T-cell (primary cell): ENCODE measurements at regions not wholly inside any gene's neighbourhood (a gene's known extent, or its start where the extent isn't known, plus 50 kb on each side); places are given as distances from the start of the nearest gene placed in this dataset.
"Not testable (repeated sequence)": the region's sequence is repeated elsewhere in the genome, so short reads cannot be mapped to it uniquely, and the experiment has no call there.

Source experiments
- ATAC-seq, 4 experiments: fragments of 200-7000 bp in 3 of 4; fragments of 150-1000 bp in 1 of 4; cut with Tn5 transposase; replicated peaks in 1 of 4; 1 replicate in 3 of 4; 2 replicates in 1 of 4; pipeline ENCODE4 v1.10.0; 2021; ENCODE audit warnings: moderate library complexity in 3 of 4, mild to moderate bottlenecking in 2 of 4, moderate number of reproducible peaks in 1 of 4
- CTCF ChIA-PET, 2 donors: fragments of 300-600 bp; sonication (Branson Sonifier 250); formaldehyde crosslinking; loops; one replicate each; lab custom pipeline; 2022; ENCODE audit warnings: antibody characterized with exemption in 2 of 2; lab: Charles Lee
- POLR2A ChIA-PET, 2 donors: fragments of 300-600 bp; sonication (Branson Sonifier 250); formaldehyde crosslinking; loops; one replicate each; lab custom pipeline; 2022; ENCODE audit warnings: antibody characterized with exemption in 2 of 2; lab: Charles Lee
- DNase-seq, 35 experiments: peaks; one replicate each; pipeline versions ENCODE4 v3.0.0 to v3.0.0-alpha.2; 2013 to 2023
- H3K27ac ChIP-seq: one replicate; pipeline ENCODE4 v1.5.1; 2013; ENCODE audit warnings: low read length
- H3K27me3 ChIP-seq, 2 experiments: replicated peaks in 1 of 2; 1 replicate in 1 of 2; 2 replicates in 1 of 2; pipeline versions ENCODE4 v1.6.1 to v1.7.0; 2013; ENCODE audit warnings: low read length in 1 of 2, mixed read lengths in 1 of 2; ENCODE audit not compliant: control insufficient read depth in 2 of 2, insufficient read depth in 2 of 2; ENCODE audit errors: extremely low read depth in 1 of 2
- H3K36me3 ChIP-seq, 2 donors: 1 replicate in 1 of 2; 2 replicates in 1 of 2; pipeline versions ENCODE4 v1.6.1 to v1.7.0; 2013; ENCODE audit warnings: low read length in 1 of 2; ENCODE audit not compliant: control insufficient read depth in 2 of 2, insufficient read depth in 1 of 2; ENCODE audit errors: extremely low read depth in 1 of 2
- H3K4me1 ChIP-seq, 2 experiments: 1 replicate in 1 of 2; 2 replicates in 1 of 2; pipeline versions ENCODE4 v1.6.1 to v1.7.0; 2013; ENCODE audit warnings: low read length in 2 of 2, mixed read lengths in 1 of 2; ENCODE audit not compliant: insufficient read depth in 2 of 2, control insufficient read depth in 1 of 2; ENCODE audit errors: extremely low read depth in 1 of 2
- H3K4me3 ChIP-seq, 2 donors: 1 replicate in 1 of 2; 2 replicates in 1 of 2; pipeline versions ENCODE4 v1.5.1 to v1.7.0; 2013; ENCODE audit warnings: mild to moderate bottlenecking in 2 of 2, low read length in 1 of 2, moderate library complexity in 1 of 2; ENCODE audit not compliant: control insufficient read depth in 1 of 2; ENCODE audit errors: extremely low read depth in 1 of 2
- H3K9me3 ChIP-seq: 2 replicates; pipeline ENCODE4 v1.7.0; 2013
- H3K27ac Mint-ChIP-seq, 2 donors: one replicate each; pipeline ENCODE4 v1.8.0; 2020 to 2021; ENCODE audit warnings: mild to moderate bottlenecking in 2 of 2, mixed read lengths in 2 of 2
- H3K27me3 Mint-ChIP-seq, 2 donors: one replicate each; pipeline ENCODE4 v1.8.0; 2021 to 2022; ENCODE audit warnings: mixed read lengths in 2 of 2
- H3K36me3 Mint-ChIP-seq: one replicate; pipeline ENCODE4 v1.8.0; 2021; ENCODE audit warnings: mixed read lengths
- H3K4me1 Mint-ChIP-seq, 3 donors: one replicate each; pipeline ENCODE4 v1.8.0; 2020 to 2022; ENCODE audit warnings: mixed read lengths in 3 of 3, mild to moderate bottlenecking in 1 of 3
- H3K4me3 Mint-ChIP-seq, 3 donors: one replicate each; pipeline ENCODE4 v1.8.0; 2020 to 2022; ENCODE audit warnings: mild to moderate bottlenecking in 3 of 3, mixed read lengths in 3 of 3, moderate library complexity in 3 of 3
- H3K9me3 Mint-ChIP-seq, 3 donors: one replicate each; pipeline ENCODE4 v1.8.0; 2020 to 2022; ENCODE audit warnings: mixed read lengths in 3 of 3
- WGBS: methylation state at CpG from one replicate; pipeline ENCODE4 v1.1.5; 2013; ENCODE audit warnings: missing lambda C conversion rate; ENCODE audit not compliant: insufficient coverage; 5-methylcytosine and 5-hydroxymethylcytosine counted together

GRCh38 chr7:136104269-136104603 is 127.1 kb upstream of the MTPN start:
- Mint-ChIP-seq H3K4me3 (no peak overlapping the region), H3K27me3 (no peaks in the 10 kb centered on the region), H3K9me3 (peaks cover 11 to 20% (median 15%) of the 10 kb centered on the region in 3 donors), H3K36me3 (peaks cover 23% of the 10 kb centered on the region), H3K4me1 (no peaks in the 10 kb centered on the region), H3K27ac (no peak overlapping the region)
- ChIA-PET POLR2A (no interaction called here), CTCF (no interaction called here)
- Histone ChIP-seq H3K27me3 (no peaks in the 10 kb centered on the region), H3K9me3 (no peaks in the 10 kb centered on the region), H3K4me1 (no peaks in the 10 kb centered on the region), H3K27ac (no peak overlapping the region), H3K36me3 (no peaks in the 10 kb centered on the region), H3K4me3 (no peak overlapping the region)
- no peak for DNase-seq
- ATAC-seq, result no peak
- WGBS, result 72% methylated on average over 2 of the region's 2 CpGs

GRCh38 chr7:136103545-136104268 is 126.5 kb upstream of the MTPN start:
- peaks cover 23% of the 10 kb centered on the region for H3K36me3 Mint-ChIP-seq
- H3K4me3 Mint-ChIP-seq, result no peak overlapping the region
- no peaks in the 10 kb centered on the region for H3K4me1 Mint-ChIP-seq
- H3K27me3 ChIP-seq, result no peaks in the 10 kb centered on the region
- no peaks in the 10 kb centered on the region for H3K36me3 ChIP-seq
- no peak overlapping the region for H3K27ac ChIP-seq
- no peak overlapping the region for H3K27ac Mint-ChIP-seq
- no peak for ATAC-seq
- no peaks in the 10 kb centered on the region for H3K27me3 Mint-ChIP-seq
- no peaks in the 10 kb centered on the region for H3K9me3 ChIP-seq
- no peak for DNase-seq
- WGBS, result no CpG with 5 or more reads among the region's 2 CpGs
- no peaks in the 10 kb centered on the region for H3K4me1 ChIP-seq
- no peak overlapping the region for H3K4me3 ChIP-seq
- peaks cover 11 to 20% (median 15%) of the 10 kb centered on the region in 3 donors for H3K9me3 Mint-ChIP-seq
- POLR2A ChIA-PET, result no interaction called here
- CTCF ChIA-PET, result no interaction called here

- H3K27ac Mint-ChIP-seq, result no peak overlapping the region
- H3K4me3 ChIP-seq, result no peak overlapping the region
- ATAC-seq, result no peak
- ChIA-PET CTCF (no interaction called here), POLR2A (no interaction called here)
- no peaks in the 10 kb centered on the region for H3K9me3 ChIP-seq
- no peak overlapping the region for H3K27ac ChIP-seq
- H3K4me1 ChIP-seq, result no peaks in the 10 kb centered on the region
- H3K4me1 Mint-ChIP-seq, result no peaks in the 10 kb centered on the region
- no peaks in the 10 kb centered on the region for H3K36me3 ChIP-seq
- peaks cover 19% of the 10 kb centered on the region for H3K36me3 Mint-ChIP-seq
- no peak overlapping the region for H3K4me3 Mint-ChIP-seq
- no peak for DNase-seq
- H3K27me3 Mint-ChIP-seq, result no peaks in the 10 kb centered on the region
- H3K9me3 Mint-ChIP-seq, result peaks cover 4 to 12% (median 8%) of the 10 kb centered on the region in 3 donors
- H3K27me3 ChIP-seq, result no peaks in the 10 kb centered on the region
Measured at GRCh38 chr7:136102881-136103280, 125.7 kb upstream of the MTPN start.

GRCh38 chr7:136092714-136093113 is 115.6 kb upstream of the MTPN start:
- H3K9me3 ChIP-seq, POLR2A ChIA-PET, H3K27ac Mint-ChIP-seq, H3K4me3 ChIP-seq, H3K27ac ChIP-seq, ATAC-seq, CTCF ChIA-PET, H3K4me3 Mint-ChIP-seq, H3K27me3 ChIP-seq, H3K4me1 Mint-ChIP-seq, H3K36me3 ChIP-seq, DNase-seq, H3K27me3 Mint-ChIP-seq, H3K4me1 ChIP-seq: not testable (repeated sequence)
- peaks cover 34% of the 10 kb centered on the region for H3K36me3 Mint-ChIP-seq
- peaks cover 8 to 18% (median 12%) of the 10 kb centered on the region in 3 donors for H3K9me3 Mint-ChIP-seq
- WGBS, result no CpG with 5 or more reads among the region's 5 CpGs

DNA sequence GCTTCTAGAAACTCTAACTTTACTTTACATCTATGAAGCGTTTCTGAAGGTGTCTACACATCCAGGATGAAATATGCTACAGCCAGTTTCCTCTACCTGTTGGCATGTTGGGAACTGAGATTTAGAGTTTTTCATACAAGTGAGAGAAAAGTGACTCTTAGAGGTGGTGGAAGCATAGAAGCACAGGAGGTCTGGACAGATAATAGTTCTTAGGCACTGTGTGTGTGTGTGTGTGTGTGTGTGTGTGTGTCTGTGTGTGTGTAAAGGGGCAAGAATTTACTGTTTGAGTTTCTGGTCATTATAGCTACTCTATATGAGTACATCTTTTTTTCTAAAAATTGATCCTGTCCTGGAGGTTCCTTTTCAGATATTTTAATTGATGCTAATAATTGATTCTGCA is 110.7 kb upstream of the MTPN start:
- H3K27me3 ChIP-seq, result no peaks in the 10 kb centered on the region
- H3K4me1 ChIP-seq, result no peaks in the 10 kb centered on the region
- CTCF ChIA-PET, result no interaction called here
- POLR2A ChIA-PET, result no interaction called here
- Mint-ChIP-seq H3K27ac (no peak overlapping the region), H3K4me3 (no peak overlapping the region), H3K4me1 (peaks cover 0 to 3% (median 0%) of the 10 kb centered on the region in 3 donors), H3K27me3 (no peaks in the 10 kb centered on the region), H3K36me3 (peaks cover 26% of the 10 kb centered on the region), H3K9me3 (peaks cover 5 to 8% (median 8%) of the 10 kb centered on the region in 3 donors)
- H3K9me3 ChIP-seq, result no peaks in the 10 kb centered on the region
- ATAC-seq (no peak), DNase-seq (no peak)
- no CpG with 5 or more reads among the region's 1 CpG for WGBS
- no peak overlapping the region for H3K4me3 ChIP-seq
- H3K36me3 ChIP-seq, result no peaks in the 10 kb centered on the region
- H3K27ac ChIP-seq, result no peak overlapping the region

DNA sequence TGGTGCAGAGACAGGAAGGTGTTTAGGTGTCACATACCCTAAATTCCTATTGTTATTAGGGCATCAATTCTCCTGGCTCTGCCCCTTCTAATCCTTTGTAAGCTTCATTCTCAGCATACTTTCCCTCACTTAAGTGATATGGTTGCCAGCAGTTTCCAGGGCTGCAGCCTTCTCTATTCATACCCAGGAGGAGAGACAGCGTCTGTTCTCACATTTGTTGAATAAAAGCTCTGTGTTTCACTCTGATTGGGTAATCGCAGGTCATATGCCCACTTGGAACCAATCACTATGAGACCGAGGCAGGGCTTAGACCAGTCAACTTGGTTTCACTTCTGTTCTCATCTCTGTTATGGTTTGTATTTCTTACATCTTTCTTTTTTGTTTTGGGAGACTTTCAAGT is 109.6 kb upstream of the MTPN start:
- Mint-ChIP-seq H3K4me3 (peak overlapping the region in 2 of 3 donors; percentile 34 to 45), H3K27ac (no peak overlapping the region), H3K4me1 (peaks cover 0 to 3% (median 0%) of the 10 kb centered on the region in 3 donors), H3K36me3 (peaks cover 16% of the 10 kb centered on the region), H3K27me3 (no peaks in the 10 kb centered on the region), H3K9me3 (peaks cover 0 to 8% (median 0%) of the 10 kb centered on the region in 3 donors)
- ChIA-PET CTCF (interaction anchor here in 1 of 2 donors (0.5 kb wide), 1 partner anchor 58 kb away, joined by 8 read pairs; no protein-coding TSS in a partner anchor), POLR2A (interaction anchor here in 1 of 2 donors (0.6 kb wide), 1 partner anchor 105 kb away, joined by 3 read pairs; no protein-coding TSS in a partner anchor)
- H3K4me1 ChIP-seq, result no peaks in the 10 kb centered on the region
- no peak overlapping the region for H3K27ac ChIP-seq
- no peak overlapping the region for H3K4me3 ChIP-seq
- no CpG with 5 or more reads among the region's 3 CpGs for WGBS
- DNase-seq (peak in 15 of 35 experiments; percentile 1 to 47 (median 14)), ATAC-seq (peak in 3 of 4 experiments; percentile 33 to 72 (median 71))
- H3K9me3 ChIP-seq, result no peaks in the 10 kb centered on the region
- H3K36me3 ChIP-seq, result no peaks in the 10 kb centered on the region
- no peaks in the 10 kb centered on the region for H3K27me3 ChIP-seq
